Fibroblast of the aortic adventitia (primary cell): ENCODE measurements at regions not wholly inside any gene's neighbourhood (a gene's known extent, or its start where the extent isn't known, plus 50 kb on each side); places are given as distances from the start of the nearest gene placed in this dataset.

Source experiments
- DNase-seq: peaks from one replicate; pipeline ENCODE4 v3.0.0-alpha.2; 2010; ENCODE audit warnings: low read depth
- H3K4me3 ChIP-seq: 2 replicates; pipeline ENCODE4 v1.5.1; 2011; ENCODE audit warnings: low read depth, mild to moderate bottlenecking, control low read depth, low read length, moderate library complexity
- TF ChIP-seq, protein P1 (sequence below): IDR thresholded peaks from 2 replicates; pipeline ENCODE4 v1.5.1; 2011; ENCODE audit warnings: mild to moderate bottlenecking, low read length, control low read depth, inconsistent platforms; ENCODE audit not compliant: insufficient read depth

DNA sequence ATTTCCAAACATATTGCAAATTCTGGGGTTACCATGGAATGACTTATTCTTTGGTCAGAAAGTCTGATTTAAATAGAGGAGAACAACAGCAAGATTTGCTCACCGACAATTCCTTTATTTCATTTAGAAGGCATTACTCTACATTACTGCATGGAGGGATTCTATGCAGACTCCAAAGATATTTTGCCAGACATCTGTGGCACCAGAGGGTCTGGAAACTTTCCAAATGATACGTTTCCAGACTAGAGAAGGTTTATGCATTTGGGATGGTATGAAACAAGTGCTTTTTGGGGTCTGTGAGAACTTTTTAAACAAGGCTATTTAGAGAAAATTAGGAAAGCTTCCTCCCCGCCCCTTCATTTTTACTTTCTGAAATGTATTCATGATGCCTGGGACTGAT lies 125.3 kb downstream of the SAMD9 start:
- TF ChIP-seq, protein P1, sequence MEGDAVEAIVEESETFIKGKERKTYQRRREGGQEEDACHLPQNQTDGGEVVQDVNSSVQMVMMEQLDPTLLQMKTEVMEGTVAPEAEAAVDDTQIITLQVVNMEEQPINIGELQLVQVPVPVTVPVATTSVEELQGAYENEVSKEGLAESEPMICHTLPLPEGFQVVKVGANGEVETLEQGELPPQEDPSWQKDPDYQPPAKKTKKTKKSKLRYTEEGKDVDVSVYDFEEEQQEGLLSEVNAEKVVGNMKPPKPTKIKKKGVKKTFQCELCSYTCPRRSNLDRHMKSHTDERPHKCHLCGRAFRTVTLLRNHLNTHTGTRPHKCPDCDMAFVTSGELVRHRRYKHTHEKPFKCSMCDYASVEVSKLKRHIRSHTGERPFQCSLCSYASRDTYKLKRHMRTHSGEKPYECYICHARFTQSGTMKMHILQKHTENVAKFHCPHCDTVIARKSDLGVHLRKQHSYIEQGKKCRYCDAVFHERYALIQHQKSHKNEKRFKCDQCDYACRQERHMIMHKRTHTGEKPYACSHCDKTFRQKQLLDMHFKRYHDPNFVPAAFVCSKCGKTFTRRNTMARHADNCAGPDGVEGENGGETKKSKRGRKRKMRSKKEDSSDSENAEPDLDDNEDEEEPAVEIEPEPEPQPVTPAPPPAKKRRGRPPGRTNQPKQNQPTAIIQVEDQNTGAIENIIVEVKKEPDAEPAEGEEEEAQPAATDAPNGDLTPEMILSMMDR: no peak
- no peak overlapping the region for H3K4me3 ChIP-seq
- no peak for DNase-seq

GRCh38 chr7:92991190-92991589 lies 126.6 kb downstream of the SAMD9 start:
- TF ChIP-seq, protein P1: no peak
- DNase-seq: no peak
- no peak overlapping the region for H3K4me3 ChIP-seq

DNA sequence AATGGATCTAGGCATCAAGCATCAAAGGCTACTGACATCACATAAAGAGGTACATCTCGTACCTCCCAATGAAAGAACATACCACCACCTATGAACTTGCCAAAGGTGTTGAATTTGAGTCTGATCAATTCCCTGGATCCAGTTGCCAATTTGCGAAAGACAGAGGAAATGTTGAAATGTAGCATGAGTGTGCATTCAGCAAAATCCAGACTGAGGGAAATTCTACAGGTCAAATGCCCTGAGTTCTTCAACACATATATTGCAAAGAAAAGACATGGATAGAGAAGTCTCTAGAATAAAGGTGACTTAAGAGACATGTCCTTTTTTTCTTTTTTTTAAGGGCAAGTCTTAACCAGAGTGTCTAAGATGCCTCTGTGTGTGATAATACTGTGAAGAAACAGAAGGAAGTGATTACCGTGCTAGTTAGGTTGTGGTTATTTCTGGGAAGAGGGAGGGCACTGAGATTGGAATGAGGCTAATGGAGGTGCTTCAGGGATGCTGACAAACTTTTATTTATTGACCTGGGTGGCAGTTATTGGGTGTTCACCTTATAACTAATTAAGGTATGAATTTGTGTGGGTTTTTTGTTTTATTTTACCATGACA lies 128.7 kb downstream of the SAMD9 start:
- H3K4me3 ChIP-seq: no peak overlapping the region
- no peak for DNase-seq
- TF ChIP-seq, protein P1: no peak

GRCh38 chr7:92988051-92988450 lies 129.7 kb downstream of the SAMD9 start:
- no peak overlapping the region for H3K4me3 ChIP-seq
- TF ChIP-seq, protein P1: peak; percentile 51
- DNase-seq: peak; percentile 68

DNA sequence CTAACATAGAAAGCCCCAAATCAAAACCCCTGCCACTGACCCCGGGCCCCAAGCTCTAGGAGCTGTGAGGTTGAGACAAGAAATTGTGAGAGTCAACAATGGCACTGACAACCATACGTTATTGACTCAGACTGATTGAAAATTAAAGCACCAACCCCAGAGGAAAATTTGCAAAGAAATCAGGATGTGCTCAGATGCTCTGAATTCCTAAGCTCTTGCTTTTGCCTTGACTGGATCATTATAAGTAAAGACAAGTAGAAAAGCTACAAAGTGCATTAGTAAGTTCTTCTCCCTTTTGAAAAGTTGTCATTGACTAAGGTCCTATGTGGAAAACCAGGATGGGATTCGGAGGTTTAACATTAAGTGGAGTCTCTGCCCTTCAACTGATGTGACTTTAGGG lies 130.2 kb downstream of the SAMD9 start:
- H3K4me3 ChIP-seq: no peak overlapping the region
- TF ChIP-seq, protein P1: no peak
- DNase-seq: peak; percentile 14

DNA sequence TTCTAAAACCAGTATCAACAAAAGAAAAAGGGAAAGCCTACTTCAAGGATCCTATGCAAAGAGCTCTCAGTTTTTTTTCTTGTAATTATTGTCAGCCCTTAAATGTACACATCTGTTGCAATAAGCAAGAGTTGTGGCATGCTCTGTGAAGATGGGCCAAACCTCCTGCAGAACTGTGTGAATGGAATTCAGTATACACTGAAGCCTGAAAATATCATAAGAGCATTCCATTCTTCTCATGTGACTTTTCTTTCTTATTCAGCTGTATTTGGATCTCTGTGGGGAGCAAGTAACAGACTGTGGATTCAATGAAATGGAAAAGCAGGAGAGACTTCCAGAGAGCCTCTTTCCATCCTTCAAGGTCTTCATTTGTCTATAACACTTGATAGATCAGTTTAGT lies 130.7 kb downstream of the SAMD9 start:
- TF ChIP-seq, protein P1: no peak

DNA sequence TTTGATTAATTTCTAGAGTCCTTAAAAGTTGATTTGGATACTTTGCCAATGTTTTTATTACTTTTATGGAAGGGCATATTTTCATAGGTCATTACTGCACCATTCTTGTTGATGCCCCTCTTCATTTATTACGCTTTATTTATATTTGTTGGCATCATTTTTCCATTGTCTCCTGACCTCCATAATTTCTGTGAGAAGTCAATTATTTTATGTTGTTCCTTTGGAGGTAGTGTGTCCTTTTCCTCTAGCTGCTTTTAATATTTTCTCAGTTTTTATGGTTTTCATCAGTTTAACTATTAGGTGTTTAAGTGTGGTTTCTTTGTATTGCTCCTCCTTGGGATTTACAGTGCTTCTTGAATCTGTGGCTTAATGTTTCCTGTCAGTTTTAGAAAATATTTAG lies 134.9 kb downstream of the SAMD9 start:
- no peak for DNase-seq
- TF ChIP-seq, protein P1: no peak
- no peak overlapping the region for H3K4me3 ChIP-seq

More for the DNA sequence above, 130.7 kb downstream of the SAMD9 start:
- H3K4me3 ChIP-seq: no peak overlapping the region
- DNase-seq: peak; percentile 76
